ENCODE measurements at regions not wholly inside any gene's neighbourhood (a gene's known extent, or its start where the extent isn't known, plus 50 kb on each side); places are given as distances from the start of the nearest gene placed in this dataset.
"Not testable (repeated sequence)": the region's sequence is repeated elsewhere in the genome, so short reads cannot be mapped to it uniquely, and the experiment has no call there.

DNA sequence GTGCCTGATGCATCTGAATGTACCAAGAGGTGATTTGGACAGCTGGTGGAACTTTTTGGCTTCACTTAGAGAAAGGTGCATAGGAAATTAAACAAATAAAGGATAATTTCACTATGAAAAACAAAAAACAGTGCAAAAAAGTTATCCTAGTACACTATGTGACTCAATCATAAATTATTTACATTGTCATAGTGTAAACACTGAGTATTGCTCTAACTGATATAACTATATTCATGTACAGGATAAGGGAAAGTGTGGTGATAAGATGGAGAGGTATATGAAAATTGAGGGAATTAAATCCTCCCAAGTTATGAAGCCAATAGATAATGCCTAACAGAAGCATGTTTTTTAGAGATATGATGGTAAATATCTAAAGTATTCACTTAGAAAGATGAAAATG, 50.2 kb upstream of the CPNE4 start:
- no peak for DNase-seq

DNA sequence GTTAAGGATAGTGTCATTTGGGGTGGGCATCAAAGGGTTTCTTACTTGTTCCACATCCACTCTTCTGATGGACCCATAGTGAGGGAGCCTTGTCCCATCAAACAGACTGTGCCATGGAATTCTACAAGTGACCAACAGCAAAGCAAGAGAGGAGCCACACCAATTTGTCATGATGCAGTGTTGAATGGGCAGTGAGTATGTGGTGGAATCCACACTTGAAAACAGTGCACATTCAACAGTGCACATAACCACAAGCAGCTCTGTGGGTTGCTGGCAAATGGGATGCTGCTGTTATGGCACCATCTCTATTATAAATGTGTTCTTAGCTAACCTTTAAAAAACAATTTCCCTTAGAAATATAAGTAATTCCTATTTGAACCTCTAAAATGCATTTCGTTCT, 52.5 kb upstream of the CPNE4 start:
- no peak for DNase-seq

DNA sequence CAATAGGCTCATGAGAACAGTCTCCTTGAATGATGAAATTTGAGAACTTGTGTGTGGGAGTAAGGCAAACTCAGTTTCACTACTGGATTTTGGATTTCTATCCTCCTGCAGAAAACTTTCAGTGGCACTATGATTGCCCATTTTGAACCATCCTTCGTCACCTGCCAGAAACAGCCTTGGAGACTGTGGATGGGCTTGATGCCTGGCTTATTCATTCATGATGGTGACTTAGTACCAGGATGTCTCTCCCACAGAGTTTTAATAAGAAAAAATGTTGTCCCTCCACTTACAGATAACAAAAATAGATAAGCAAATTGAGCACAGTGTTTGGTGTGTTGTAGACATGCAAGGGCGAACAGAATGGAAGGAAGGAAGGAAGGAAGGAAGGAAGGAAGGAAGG, 53.5 kb upstream of the CPNE4 start:
- no peak for DNase-seq

DNA sequence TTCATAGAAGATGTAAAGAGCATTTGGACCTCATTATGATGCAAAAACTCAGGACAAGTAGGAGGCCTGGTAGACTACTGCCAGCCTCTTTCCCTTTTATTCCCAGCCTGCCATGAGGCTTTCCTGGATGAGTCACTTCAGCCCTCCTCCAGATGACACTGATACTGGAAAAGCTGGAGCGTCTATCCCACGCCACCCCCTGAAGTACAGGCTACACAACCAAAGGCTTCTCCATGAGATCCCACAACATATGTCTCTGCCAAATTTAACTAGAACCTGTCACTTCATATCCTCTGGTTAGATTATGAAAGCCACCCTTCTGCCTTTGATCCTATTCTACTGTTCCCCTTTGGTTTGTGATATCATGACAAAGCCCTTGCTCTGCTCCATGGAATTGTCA, 56.1 kb upstream of the CPNE4 start:
- no peak for DNase-seq

DNA sequence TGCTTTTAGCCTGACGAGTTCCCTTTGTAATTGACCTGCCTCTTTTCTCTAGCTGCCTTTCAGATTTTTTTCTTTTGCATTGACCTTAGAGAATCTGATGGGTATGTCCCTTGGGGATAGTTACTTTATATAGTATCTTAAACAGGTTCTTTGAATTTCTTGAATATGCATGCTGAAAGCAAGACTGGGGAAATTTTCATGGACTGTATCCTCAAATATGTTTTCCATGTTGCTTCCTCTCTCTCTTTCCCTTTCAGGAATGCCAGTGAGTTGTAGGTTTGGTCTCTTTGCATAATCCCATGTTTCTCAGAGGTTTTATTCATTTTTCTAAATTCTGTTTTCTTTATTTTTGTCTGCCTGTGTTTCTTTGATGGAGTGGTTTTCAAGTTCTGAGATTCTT, 81.8 kb upstream of the CPNE4 start:
- DNase-seq: no peak

DNA sequence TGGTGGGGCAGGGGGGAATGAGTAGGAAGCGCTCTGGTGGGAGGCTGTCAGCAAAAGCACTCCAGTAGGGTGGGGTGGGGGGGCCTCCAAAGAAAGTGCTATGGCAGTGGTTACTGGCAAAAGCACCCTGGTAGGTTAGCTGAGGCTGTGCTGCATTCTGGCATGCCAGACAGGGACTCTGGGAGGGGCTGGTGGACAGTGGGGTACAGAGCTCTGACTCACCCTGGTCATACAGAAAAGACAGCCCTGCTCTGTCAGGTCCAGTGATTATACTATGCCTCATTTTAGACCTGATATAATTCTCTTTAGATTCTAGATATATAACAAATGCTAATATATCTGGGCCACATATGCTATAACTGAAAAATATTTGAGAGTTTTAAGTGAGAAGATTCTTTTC, 82.8 kb upstream of the CPNE4 start:
- no peak for DNase-seq

DNA sequence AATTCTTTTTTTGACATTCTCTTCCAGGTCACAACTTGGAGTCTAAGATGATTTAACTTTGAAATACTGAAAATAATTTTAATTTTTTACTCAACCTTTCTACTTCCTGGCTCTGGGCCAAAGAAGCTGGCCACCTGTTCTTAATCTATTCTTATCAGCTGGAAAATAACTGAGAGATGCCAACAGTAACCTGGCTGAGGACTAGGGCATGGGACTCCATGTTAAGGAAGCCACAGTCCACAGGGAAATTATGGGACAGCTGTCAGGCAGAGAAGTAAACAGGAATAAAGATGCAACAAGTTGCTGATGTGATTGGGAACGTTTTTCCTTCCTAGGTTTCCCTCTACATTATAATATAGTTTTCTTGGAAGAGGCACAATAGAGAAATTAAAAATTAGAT, 84.7 kb upstream of the CPNE4 start:
- no peak for DNase-seq

DNA sequence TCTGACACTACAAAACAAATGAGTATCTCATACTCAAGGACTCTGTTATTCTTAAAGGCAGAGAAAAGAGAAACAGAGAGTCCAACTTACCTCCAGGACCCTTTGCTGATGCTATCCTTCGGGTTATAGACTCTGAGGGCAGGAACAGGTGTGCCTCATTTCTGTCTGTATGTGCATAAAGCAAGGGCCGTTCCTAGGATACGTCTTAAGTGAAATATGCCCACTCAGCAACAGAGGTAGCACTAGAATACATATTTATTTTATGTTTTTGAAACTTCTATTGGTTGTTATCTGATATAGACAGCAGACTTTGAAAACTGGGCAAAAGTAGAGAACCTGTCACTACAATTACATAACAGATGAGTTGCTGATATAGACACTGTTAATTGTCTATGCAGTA, 89.3 kb upstream of the CPNE4 start:
- DNase-seq: no peak

DNA sequence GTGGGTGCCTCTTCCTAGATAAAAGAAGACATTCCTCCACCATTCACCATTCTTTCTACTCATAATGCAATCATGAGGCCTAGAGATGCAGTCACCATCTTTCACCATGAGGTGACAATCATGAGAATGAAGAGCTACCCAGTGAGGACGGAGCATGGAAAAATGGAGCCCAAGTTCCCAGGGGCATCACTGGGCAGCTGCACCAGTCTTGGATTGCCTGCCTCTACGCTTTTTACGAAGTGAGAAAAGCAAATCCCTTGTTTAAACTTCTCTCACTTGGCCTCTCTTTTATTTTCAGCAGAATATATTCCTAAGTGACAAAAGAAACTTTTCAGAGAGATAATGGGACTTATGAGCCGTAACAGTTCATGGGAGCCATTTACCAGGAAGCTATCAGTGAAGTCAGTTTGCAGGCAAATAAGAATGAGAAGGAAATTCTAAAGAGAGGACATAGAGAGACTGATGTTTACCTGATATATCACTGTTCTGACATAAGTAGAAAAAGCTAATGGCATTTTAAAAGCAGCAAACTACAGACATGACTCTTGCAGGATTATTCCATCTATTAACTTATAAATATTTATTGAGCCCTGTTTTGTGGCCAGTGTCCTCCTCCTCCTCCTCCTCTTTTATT, 90.0 kb upstream of the CPNE4 start:
- DNase-seq: no peak

DNA sequence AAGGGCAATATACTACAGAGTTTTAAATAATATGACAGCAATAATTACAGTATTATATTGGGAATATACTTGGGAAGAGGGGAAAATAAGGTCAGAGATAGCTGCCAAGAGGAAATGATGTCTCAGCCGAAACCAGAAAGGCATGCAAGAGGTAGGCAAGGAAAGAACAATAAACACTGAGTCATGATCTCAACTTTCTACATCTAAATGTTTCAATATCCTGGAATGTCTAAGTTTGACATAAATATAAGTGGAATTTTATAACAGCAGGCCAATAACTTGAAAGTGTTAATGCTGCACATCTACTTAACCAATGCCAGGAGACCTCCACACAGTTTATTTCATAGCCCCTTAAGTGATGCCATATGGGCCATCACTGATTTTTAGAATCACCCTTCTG, 99.8 kb upstream of the CPNE4 start:
- DNase-seq: no peak

DNA sequence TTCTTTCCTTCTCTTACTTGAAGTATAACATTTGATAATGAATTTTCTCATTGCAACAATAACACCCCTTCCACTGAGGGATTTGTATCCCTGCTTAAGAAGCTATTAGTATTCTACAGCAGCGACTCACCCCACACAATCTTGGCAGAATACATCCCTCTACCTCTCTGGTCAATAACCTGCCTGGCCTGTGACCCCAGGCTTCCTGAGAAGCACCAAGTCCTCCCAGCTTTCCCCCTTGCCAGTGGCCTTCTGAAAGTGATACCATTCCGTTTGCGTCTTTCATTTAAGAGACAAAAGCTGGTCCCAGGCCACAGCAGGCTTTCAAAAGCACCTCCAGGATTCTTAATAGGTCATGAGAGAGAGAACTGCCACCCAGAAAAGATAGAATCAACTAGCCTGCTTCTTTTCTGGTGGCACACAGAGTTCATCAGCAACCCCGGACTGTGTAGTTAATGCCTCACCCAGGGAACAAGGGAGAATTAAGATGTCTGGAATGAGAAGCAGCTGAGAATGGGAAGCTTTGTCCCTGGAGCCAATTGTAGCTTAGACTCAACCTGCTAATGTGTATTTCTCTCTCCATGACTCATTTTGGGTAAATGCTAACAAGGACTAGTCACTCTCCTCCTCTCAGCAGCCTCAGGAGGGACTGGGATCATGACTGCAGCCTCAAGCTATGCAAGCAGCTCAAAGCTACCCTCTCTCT, 101.0 kb upstream of the CPNE4 start:
- DNase-seq: no peak

DNA sequence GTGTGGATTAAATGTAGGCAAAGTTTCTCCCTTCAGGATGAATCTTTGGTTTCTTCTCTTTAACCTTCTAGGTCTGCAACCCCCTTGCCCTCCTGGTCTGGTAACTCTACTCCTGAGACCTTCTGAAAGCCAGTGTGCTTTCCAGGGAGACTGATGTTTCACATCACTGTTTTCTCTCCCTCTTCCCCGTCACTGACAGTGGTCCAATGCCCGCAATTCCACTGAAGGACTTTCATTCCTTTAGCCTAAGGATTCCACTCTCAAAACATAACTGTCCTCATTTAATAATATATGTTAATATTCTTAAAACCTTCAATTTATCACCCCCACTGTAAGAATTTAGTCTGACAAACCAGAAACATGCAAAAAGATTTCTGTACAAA, 101.5 kb upstream of the CPNE4 start:
- DNase-seq: no peak

DNA sequence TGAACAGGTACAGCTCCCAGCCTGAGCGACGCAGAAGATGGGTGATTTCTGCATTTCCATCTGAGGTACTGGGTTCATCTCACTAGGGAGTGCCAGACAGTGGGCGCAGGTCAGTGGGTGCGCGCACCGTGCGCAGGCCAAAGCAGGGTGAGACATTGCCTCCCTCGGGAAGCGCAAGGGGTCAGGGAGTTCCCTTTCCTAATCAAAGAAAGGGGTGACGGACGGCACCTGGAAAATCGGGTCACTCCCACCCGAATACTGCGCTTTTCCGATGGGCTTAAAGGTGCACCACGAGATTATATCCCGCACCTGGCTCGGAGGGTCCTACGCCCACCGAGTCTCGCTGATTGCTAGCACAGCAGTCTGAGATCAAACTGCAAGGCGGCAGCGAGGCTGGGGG, 102.1 kb upstream of the CPNE4 start:
- not testable (repeated sequence) for DNase-seq

DNA sequence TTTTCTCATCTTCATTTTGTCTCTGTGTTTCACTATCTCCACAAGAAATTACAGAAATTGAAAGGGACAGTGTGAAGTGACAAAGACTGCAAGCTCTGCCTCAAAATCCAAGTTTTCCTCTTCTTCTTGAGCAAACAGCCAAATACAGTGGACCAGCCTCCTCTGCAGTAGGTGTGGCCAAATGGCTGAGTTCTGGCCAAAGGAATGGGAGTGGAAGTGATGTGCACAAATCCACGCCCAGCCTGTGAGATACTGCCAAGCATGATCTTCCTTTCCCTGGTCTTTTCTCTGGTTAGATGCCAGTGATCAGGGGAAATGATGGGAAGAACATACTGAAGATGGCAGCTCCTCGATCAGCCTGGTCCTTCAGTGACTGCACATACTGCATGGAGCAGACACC, 111.0 kb upstream of the CPNE4 start:
- DNase-seq: no peak

DNA sequence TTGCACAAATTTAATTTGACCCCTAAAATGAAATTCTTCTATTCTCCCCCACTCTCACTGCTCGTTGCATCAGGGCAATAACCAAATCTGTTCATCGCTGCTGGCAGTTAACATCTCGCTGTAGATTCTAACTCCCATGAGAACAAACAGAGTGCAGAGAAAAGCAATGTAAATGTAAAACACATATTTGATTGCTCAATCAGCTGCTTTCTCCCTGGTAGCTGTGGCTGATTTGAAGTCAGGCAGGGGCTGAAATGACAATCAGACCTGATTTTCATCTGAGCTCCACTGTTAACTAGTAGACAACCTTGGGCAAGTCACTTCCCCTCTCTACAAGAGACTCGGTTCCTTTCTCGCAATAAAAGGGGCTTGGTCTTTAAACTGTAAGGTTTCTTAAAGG, 119.8 kb upstream of the CPNE4 start:
- no peak for DNase-seq

DNA sequence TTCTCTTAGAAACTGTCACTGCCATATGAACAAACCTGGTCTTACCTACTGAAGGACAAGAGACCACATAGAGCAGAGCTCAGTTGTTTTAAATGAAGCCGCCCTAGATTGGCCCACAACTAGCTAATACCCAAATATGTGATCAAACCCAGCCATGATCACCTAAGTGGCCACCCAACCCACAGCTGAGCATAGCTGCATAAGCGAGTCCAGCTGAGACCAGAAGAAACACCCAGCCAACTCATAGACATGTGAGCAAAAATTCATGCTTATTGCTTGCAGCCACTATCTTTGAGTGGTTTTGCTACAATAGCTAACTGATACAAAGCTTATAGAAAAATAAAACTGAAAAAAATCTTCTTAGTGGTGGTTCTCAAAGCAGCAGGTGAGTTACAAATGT, 124.3 kb upstream of the CPNE4 start:
- DNase-seq: no peak

DNA sequence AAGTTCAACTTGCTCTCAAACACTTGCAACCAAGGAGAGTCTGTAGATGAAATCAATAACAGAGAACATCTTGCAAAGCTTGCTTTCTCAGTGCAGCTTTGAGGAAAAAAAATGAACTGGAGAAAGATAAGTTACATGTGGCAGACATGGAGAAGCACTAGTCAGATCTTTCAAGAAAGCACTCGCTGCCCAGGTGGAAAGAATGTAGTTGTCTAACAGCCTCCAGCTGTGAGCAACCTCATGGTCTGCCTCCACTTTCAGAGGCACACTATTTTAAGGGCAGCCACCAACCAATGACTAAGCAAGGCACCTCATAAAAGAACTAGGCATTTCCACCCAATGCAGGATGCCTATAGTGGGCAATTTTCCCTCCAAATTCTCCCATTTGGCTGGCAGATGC, 125.4 kb upstream of the CPNE4 start:
- DNase-seq: no peak

DNA sequence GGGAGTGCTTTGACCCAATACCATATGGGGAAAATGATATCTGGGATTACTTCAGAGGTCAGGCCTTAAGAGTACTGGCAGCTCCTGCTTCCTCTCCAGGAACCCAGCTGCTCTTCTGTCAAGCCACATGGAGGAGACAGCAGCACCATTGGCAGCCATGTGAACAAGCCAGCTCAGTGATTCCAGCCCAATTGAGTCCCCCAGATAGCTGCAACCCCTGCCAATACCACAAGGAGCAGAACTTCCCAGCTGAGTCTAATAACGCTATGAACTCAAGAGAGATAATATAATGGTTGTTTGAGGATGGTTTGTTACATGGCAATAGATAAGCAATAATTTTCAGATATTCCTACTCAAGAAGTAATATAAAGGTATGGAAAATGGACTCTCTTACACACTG, 126.8 kb upstream of the CPNE4 start:
- DNase-seq: no peak

DNA sequence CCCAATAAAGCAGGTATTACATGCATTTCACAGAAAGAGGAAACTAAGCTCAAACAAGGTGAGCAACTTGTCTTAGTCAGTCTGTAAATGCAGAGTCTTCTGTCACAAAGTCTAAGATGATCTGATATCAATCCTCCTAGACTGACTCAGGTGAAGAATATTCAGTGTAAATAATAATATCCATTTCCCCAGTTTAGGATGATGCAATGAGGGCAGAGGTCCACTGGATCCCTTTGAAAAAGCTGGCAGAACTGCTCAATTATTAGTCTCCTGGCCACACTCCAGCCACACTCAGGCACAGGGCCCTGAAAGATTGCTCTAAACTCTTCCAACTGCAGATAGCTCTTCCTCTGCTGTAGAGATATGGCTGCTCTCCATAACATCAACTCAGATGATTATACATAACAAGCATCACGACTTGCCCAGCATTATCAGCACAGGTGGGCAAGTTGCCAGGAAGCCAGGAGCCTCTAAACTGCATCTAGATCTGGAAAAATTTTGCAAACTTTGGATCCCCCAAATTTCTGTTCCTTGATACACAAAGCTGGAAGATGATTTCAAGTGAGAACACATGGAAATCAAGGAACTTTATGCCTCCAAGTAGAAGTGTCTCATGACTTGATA, 129.8 kb upstream of the CPNE4 start:
- DNase-seq: no peak

DNA sequence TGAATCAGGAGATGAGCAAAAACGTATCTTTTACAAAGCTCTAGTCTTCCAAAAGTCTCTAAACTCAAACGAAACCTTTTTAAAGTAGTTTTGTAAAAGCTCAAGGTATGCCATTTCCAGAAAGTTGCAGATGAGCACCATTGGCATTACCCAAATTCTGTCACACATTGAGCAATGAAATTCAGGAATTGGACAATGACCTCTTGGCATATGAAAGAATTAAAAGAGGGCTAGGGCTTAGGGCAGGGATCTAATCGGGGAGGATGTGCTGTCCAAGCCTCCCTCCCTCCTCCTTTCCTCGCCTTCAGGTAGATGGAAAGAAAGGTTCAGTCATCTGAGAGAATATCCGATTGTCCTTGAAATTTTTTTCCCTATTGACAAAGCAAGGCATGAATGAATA, 133.1 kb upstream of the CPNE4 start:
- DNase-seq: no peak

DNA sequence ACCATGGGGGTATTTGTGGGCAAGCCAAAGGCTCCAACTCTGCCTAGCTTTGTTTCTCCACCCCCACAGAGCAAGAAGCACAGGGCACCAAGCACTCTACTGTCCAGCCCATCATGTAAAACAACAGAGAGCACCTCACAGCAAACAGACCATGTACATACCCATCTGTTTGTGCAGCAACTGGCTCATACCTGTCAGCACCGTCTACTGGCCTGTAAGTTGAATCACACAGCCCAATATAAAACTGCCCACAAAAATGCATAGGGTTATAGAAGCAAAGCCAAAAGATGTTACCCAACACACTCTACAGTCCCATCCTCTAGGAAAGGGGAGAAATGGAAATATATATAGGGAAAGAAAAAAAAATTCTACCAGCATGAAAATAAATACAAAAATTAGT, 139.7 kb upstream of the CPNE4 start:
- DNase-seq: no peak

DNA sequence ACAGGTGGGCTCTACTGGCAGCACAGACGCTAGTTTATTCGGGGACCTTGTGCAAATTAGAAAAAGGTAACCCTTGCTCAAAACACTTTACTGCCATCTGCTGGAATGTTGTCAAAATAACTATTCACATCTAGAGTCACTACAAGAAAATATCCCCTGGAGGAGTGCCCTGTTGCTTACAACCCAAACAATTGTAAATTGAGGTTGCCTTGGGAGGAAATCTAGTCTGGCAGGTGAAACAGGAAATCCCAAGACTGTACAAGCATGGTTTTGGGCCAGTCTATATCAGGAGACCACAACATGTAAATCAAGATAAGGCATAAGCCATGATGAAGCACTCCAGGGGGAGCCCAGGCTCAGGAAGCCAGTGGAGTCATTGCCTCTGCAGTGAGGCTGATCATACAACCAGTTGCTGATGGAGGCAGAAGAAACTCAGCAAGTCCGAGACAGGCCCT, 136.8 kb upstream of the ACP3 start:
- DNase-seq: peak; percentile 51

DNA sequence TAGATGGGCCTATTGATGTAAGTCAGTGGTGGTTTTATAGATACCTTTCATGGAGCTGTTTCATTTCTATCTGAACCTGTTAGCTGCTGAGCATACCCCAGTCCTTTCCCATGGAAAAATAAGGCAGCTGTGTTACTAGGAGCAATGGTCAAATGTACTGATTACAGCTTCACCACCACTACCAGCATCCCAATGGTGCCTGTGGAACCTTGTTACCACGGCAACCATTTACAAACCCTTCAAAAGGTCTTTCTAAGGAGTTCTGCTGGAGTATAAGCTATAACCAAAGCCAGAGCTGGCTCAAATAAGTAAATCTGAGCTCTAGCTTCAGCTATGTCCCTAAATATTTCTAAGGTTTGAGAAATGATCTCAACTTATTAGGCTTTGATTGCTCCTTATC, 133.4 kb upstream of the ACP3 start:
- no peak for DNase-seq

DNA sequence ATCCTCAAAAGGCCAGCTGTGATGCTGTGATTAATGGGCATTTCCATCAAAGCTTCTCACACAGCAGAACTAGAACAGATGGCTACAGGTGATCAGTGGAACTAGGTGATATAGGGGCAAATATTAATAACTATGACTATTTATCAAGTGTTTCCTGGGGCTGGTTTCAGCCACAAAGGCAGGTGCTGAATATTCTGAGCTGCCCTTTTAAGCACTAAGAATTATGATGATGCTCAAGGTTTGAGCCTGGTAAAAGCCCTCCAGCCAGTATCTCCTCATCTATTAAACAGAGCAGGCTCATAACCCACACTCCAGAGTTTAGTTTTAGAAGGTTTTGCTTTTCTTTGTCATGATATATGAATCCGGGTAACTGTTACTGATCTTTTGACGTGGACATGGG, 129.5 kb upstream of the ACP3 start:
- no peak for DNase-seq

DNA sequence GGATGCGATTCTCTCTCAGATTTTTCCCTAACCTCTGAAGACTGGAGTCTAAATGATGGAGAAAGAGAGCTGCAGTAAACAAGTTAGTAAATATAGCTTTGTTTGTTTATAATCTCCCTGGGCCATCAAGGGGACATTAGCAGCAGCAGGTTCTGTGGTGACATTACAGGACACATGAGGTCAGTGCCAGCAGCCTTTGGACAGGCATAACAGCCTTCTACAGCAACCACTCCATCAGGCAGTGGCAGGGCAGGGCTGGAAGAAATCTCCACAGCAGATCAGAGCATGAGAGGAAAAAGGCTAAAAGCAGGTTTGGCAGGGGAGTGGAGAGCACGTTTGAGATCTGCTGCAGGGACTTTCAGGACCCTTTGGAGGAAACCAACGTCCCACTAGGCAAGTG, 127.6 kb upstream of the ACP3 start:
- DNase-seq: no peak

All from DMS79 (cell line).